ENCODE measurements at regions not wholly inside any gene's neighbourhood (a gene's known extent, or its start where the extent isn't known, plus 50 kb on each side); places are given as distances from the start of the nearest gene placed in this dataset.

DNA sequence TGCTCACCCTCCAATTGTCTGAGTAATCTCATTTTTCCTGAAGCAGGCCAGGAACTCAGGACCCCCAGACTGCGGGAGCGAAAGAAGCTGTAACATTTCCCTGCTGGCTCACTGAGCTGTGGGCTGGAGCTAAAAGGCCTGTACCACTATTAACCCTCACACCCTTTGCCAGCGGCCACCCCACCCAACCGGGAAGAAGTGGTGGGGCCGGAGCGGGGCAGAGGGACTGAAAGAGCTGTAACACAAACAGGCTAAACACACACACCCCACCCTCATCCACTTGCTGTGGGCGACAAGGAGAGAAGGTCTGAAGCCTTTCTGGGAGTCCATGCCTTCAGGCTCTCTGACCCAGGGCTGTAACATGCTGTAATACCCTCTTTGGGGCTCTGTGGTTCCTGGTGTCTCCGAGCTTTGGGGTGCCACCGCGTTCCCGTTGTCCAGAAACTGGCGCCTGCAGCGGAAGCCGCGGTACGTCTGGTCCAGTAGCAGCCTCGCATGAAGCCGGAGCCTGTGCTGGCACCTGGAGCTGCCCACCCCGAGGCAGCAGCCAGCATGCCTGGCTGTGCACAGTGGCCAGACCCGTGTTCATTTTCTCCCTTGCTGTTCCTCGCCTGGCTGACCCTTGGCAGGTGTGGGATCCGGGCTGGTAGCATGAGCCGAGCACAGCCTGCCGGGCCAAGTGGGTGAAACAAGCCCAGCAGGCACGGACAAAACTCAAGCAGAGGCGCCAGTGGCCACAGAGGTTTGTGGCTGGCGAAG, 345.5 kb upstream of the MGAT4C start:
- Histone ChIP-seq H3K4me3 (no peak overlapping the region), H3K4me1 (no peaks in the 10 kb centered on the region), H3K36me3 (no peaks in the 10 kb centered on the region), H3K27ac (no peak overlapping the region), H3K9me3 (peaks cover 0 to 15% (median 0%) of the 10 kb centered on the region in 8 donors), H3K27me3 (replicated peaks in 1 of 7) (no peaks in the 10 kb centered on the region)
- intact Hi-C loops (cut with DNase I; ENCODE audit: low total_unique reads) = no loop called here
- TF ChIP-seq CTCF (IDR thresholded peaks at IDR 0.05 in 8 of 11, conservative IDR thresholded peaks at IDR 0.05 in 3 of 11) (no peak), POLR2A (IDR thresholded peaks at IDR 0.05) (no peak), POLR2AphosphoS5 (IDR thresholded peaks at IDR 0.05) (no peak)
- WGBS, 5 donors = 89 to 96% (median 92%) methylated on average over 21 to 27 of the region's 27 CpGs
- DNase-seq = peak; percentile 62

GRCh38 chr12:86600664-86601231, 344.6 kb upstream of the MGAT4C start:
- no peak overlapping the region for H3K27ac ChIP-seq
- H3K27me3 ChIP-seq (replicated peaks in 1 of 7) = no peaks in the 10 kb centered on the region
- no peak for TF ChIP-seq POLR2A (IDR thresholded peaks at IDR 0.05)
- TF ChIP-seq POLR2AphosphoS5 (IDR thresholded peaks at IDR 0.05) = no peak
- TF ChIP-seq CTCF (IDR thresholded peaks at IDR 0.05 in 8 of 11, conservative IDR thresholded peaks at IDR 0.05 in 3 of 11) = no peak
- peak; percentile 72 for DNase-seq
- H3K36me3 ChIP-seq = no peaks in the 10 kb centered on the region
- no peak overlapping the region for H3K4me3 ChIP-seq
- WGBS, 5 donors = 92 to 98% (median 95%) methylated on average over 19 to 24 of the region's 24 CpGs
- intact Hi-C loops (cut with DNase I; ENCODE audit: low total_unique reads) = no loop called here
- peaks cover 0 to 15% (median 0%) of the 10 kb centered on the region in 8 donors for H3K9me3 ChIP-seq
- no peaks in the 10 kb centered on the region for H3K4me1 ChIP-seq

GRCh38 chr12:86597431-86597830, 341.2 kb upstream of the MGAT4C start:
- TF ChIP-seq POLR2A (IDR thresholded peaks at IDR 0.05) = no peak
- TF ChIP-seq POLR2AphosphoS5 (IDR thresholded peaks at IDR 0.05) = no peak
- TF ChIP-seq CTCF (IDR thresholded peaks at IDR 0.05 in 8 of 11, conservative IDR thresholded peaks at IDR 0.05 in 3 of 11) = no peak

DNA sequence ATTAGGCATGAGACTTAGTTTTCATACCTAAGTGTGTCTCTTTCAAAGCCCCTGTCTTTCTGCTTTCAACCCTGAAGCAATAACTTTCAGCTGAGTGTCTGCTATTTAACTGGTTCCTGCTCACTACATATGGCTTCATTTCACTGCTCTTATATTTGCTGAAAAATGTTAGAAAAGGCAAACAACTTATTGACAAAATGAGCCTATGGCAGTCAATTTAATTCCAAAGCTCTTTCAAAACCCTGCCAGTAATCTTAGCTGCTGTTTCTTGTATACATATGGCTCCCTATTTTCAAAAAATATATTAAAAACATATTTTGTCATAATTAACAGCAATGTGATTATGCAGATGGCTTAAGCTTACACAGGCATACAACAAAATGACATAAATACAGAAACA, 334.1 kb upstream of the MGAT4C start:
- Histone ChIP-seq H3K9me3 (no peaks in the 10 kb centered on the region), H3K4me1 (no peaks in the 10 kb centered on the region), H3K27ac (no peak overlapping the region), H3K4me3 (no peak overlapping the region), H3K36me3 (no peaks in the 10 kb centered on the region), H3K27me3 (replicated peaks in 1 of 7) (no peaks in the 10 kb centered on the region)
- TF ChIP-seq POLR2AphosphoS5 (IDR thresholded peaks at IDR 0.05) (no peak), POLR2A (IDR thresholded peaks at IDR 0.05) (no peak), CTCF (IDR thresholded peaks at IDR 0.05 in 8 of 11, conservative IDR thresholded peaks at IDR 0.05 in 3 of 11) (no peak)
- DNase-seq = no peak
- intact Hi-C loops (cut with DNase I; ENCODE audit: low total_unique reads) = no loop called here

More at GRCh38 chr12:86597431-86597830, 341.2 kb upstream of the MGAT4C start:
- Histone ChIP-seq H3K9me3 (peaks cover 0 to 15% (median 0%) of the 10 kb centered on the region in 8 donors), H3K27ac (no peak overlapping the region), H3K4me1 (no peaks in the 10 kb centered on the region), H3K27me3 (replicated peaks in 1 of 7) (no peaks in the 10 kb centered on the region), H3K36me3 (no peaks in the 10 kb centered on the region), H3K4me3 (no peak overlapping the region)
- intact Hi-C loops (cut with DNase I; ENCODE audit: low total_unique reads) = no loop called here
- no peak for DNase-seq
